Loucy (cell line): ENCODE measurements at regions not wholly inside any gene's neighbourhood (a gene's known extent, or its start where the extent isn't known, plus 50 kb on each side); places are given as distances from the start of the nearest gene placed in this dataset.
"Not testable (repeated sequence)": the region's sequence is repeated elsewhere in the genome, so short reads cannot be mapped to it uniquely, and the experiment has no call there.

Experiments
- CTCF ChIP-seq: fragments of 200-600 bp; sonication (generic); conservative IDR thresholded peaks from 2 replicates; pipeline ENCODE4 v1.5.1; 2014; ENCODE audit warnings: mild to moderate bottlenecking, antibody characterized with exemption, low read length
- EZH2phosphoT487 ChIP-seq: fragments of 200-600 bp; IDR thresholded peaks from 2 replicates; pipeline ENCODE4 v1.6.1; 2018; ENCODE audit warnings: antibody characterized with exemption, mild to moderate bottlenecking, moderate library complexity, borderline replicate concordance

- TF ChIP-seq CTCF, EZH2phosphoT487: not testable (repeated sequence)
These were observed 127.9 kb upstream of the ZNF217 start for GRCh38 chr20:53721445-53721963.
